HG03432 (cell line): ENCODE measurements at regions not wholly inside any gene's neighbourhood (a gene's known extent, or its start where the extent isn't known, plus 50 kb on each side); places are given as distances from the start of the nearest gene placed in this dataset.

Experiments
- ATAC-seq: cut with Tn5 transposase; IDR thresholded peaks from one replicate; pipeline ENCODE4 v1.9.1; 2021; ENCODE audit warnings: mild to moderate bottlenecking, moderate library complexity; ENCODE audit not compliant: unreplicated experiment

DNA sequence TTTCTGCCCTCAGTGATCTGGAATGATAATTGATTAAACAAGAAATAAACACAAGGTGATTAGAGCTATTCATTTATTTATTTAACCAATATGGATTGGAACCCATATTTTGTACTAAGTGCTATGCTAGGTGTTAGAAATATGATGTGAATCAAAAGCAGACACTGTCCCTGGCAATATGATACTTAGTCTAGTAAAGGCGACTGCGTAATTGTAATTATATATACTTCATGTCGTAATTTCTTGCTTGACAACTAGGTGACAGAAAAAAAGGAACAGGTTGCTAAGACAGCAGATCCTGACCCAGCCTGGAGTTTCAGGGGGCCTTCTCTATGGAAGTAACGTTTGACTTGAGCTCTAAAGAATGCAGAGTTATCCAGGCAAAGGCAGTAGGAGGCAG lies 236.5 kb upstream of the F9 start:
- ATAC-seq: no peak

DNA sequence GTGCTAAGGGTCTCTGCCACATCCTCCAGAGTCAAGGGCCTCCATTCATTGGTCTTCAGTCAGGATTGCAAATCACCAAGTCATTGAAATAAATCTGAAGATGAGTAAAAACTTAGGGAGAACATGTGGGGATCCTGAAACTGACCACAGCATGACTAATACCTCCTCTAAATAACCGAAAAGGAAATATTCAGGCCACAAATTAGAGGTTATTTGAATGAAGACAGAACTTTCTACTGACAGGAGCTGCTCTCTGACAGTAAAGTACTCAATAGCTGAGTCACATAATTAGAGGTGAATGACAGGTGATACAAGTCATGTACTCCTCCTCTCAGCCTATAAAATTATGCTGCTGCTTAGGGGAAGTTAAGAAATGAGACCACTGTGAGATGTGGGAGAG lies 240.2 kb upstream of the F9 start:
- peak; percentile 84 for ATAC-seq

DNA sequence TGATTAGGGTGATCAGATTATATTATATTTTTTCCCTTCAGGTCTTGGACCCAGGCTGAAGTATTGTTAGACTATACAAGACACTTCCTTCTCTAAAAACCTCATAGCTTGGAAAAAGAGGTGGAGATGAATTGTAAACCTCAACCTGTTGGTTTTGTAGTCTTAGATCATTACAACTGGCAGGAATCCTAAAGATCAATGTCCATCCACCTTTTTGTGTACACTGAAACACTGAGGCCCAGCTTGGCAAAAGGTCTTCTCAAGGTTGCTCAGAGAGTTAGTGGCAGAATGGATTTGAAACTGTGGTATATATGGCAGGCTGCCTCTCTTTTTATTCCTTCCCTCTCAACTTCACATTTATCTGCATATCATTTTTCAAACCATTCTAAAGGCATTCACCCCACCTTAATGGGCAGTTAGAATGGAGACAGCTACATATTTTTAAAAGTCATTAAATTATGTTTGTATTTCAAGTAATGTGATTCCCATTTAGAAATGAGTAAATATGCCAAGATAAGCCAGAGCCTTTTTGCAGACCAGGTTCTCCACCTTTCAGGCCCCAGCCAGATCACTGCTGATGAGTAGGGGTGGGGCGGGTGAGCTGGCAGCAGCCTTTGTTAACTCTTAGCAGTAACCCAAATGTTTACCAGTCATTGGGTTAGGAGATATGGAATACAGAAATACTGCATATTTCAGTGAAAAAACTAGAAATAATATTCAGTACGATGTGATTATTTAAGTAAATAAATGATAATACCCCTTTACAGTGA lies 243.2 kb upstream of the F9 start:
- no peak for ATAC-seq

DNA sequence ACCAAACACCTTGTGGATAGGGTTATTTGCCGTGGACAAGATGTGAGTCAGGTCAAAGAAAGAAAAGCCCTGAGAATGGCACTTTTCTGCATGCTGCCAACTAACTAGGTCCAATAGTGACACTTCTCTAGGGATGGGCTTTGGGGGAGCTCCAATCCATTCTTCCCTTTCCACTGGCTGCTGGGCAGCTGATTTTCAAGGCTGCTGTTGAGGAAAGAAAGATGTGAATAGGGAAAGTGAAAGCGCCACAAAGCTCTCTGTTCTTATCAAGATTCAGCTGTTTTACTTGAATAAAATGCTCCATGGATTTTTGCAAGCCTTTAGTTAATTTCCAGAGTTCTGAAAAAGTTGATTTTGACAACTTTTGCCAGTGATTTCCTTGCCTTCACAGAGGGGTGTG lies 244.2 kb upstream of the F9 start:
- ATAC-seq: no peak

DNA sequence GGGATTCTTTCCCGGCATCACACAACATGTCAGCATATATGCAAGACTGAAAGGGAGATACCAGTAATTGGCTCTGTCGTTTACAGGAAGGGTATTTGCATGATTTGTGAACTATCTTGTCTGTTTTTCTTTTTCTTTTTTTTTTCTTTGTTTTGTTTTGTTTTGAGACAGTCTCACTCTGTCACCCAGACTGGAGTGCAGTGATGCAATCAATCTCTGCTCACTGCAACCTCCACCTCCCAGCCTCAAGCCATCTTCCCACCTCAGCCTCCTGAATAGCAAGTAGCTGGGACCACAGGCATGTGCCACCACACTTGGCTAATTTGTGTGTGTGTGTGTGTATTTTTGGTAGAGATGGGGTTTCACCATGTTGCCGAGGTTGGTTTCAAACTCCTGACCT lies 262.7 kb upstream of the F9 start:
- ATAC-seq: no peak

DNA sequence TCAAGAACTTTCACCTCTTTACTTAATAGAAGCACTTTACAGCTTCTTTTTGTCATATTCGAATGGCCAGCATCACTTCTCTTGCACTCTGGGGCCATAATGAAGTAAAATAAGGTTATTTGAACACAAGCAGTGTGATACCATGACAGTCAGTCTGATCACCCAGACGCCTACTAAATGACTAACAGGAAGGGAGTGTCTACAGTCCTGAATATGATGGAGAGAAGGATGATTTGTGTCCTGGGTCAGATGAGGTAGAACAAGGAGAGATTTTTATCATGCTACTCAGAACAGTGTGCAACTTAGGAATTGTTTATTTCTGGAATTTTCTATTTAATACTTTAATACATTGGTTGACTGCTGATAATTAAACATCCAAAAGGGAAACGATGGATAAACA lies 284.2 kb upstream of the F9 start:
- no peak for ATAC-seq

DNA sequence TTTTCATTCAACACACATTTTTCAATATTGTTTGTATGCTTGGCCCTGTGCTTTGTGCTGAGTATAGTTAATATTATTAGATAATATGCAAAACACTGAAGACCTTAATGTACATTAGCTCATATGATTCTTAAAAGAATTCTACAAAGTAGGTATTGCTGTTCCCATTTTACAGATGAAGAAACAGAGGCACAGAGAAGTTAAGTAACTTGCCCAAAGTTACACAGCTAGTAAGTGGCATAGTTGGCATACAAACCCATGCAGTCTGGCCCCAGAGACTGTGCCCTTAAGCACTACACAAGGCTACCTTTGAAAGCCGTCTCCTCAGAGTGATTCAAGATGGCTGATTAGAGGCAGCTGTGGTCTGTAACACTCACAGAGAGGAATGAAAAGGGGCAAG lies 293.4 kb upstream of the F9 start:
- ATAC-seq: no peak

DNA sequence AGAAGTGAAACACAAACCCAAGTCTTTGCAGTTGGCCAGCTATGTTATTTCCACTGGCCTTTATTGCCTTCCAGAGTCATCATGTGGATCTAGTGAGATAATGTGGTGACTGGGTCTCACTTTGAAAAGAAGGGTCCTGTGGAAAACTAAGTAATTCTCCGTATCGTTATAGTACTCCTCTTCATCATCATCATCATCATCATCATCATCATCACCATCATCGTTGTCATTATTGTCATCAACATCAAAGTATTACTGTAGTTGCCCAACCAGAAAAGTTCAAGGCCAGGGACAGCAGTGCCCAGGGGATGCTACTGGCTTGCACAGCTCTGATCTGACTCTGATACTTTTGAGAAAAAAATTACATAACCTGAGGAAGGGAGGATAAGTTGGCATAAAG lies 295.6 kb upstream of the F9 start:
- no peak for ATAC-seq

DNA sequence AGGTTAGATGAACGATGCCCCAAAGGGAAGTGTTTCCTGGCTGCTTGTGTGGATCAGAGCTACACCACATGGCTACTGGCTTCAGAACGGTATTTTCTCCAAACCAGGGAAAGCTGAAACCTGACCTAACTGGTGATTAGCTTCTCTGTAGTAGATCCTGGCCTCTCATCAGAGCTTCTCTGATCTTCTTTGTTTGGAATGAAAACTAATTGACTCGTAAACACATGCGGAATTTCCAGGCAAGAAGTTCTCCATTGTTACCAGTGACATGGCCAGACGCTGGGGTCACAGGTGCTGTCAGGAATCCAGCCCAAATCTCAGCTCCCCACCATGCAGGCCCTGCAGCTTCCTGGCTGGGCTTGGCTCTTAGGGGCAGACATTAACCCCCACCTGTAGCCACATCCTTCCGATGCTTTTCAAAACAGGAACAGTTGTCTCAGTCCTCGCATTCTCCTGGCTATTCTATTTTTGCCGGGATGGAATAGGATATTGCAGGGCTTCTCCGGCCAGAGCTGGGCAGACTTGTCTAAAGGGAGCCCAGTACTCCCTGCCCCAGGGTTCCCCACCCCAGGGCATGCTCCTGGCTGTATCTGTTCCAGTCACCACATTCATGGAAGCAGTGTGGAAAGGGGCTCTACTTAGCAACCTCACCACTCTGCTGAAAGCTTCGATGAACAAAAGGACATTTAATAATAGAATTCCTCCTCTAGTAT lies 305.4 kb upstream of the F9 start:
- ATAC-seq: no peak

DNA sequence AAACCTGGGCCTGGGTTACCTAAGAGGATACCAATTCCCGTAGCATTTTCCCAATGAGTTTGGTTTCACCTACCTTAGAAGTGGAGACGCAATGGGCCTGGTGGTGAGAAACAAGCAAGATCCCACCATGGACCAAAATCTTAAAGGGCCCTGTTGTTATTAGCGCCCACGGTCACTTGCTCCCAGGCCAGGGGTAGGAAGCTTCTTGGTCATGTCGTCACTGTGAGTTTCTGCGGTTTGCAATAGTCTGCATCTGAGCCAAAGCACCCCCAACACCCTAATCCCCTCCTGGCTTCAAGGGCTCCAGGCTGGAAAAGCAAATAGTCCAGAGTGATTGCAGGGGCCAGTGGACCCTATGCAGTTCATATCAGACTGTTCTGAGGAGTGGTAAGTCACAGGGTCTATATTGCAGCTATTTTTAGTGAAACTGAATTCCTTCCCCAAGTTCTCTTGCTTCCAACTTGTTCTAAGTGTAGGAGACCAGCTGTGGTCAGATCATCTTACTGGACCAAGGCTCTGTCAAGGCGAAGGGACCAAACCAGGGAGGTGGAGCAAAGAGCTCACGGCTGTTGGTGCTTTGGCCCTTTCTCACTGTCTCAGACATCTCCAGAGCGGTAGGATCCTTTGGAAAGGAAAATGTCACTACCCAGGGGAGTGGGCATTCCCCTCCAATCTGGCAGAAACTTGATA lies 307.9 kb upstream of the F9 start:
- no peak for ATAC-seq

DNA sequence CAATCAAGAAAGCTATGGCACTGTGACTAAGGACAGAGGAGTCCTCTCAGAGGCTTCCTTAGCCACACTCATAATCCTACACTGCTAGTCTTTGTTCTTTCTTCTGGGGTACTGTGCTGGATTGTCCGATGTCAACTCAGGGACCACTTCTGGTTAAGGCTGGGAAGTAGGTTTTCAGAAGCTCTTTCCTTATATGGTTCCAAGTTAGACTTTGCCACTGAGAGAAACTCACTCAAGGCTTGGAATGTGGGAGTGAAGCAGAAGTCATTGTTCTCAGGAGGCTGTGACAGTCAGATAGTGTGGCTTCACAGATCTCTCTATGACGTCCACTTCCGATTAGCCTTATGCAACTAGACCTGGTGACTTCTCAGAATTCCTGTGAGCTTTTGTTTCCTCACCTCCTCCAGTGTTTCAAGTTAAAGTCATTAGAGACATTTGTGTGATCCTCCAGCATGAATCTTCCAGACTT lies 317.3 kb upstream of the F9 start:
- no peak for ATAC-seq

DNA sequence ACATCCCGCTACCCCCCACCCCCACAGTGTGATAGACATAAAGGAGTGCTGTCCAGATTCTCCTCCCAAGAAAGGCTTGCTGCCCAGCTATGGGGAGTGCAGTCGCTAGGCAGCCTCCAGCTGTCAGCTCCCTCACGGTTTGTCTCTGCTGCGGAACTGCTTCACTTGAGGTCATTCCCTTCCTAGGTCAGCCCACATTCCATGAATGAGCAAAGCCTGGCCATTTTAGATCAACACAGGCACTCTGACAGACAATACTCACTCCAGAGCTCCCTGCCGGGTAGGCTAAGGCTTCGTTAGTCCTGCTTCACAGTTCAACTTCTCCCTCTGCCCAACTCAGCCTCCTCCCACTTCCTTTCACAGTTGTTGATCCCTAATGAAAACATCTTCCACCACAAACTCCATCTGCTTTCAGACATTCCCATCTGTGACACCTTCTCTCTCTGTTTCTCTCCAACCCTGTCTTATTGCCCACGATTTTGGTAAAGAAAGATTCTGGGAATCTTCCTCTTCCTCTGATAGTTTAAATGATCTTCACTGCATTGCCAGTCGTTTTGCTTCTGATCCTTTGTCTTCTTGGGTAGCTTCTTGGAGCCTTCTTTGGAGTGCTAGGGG lies 318.9 kb upstream of the F9 start:
- no peak for ATAC-seq

DNA sequence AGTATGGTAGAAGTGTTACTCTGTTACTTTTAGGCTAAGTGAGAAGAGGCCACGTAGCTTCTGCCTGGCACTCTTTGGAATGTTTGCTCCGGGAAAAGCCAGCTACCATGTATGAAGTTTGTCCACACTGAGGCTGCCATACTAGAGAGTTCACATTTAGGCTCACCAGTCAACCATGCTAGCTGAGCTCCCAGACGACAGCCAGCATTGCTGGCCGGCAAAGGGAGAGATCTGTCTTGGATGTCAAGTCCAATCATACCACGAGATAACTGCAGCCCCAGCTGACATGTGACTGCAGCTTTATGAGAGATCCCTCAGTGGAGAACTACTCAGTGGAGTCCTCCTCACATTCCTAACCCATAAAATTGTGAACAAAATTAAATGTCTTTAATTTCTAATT lies 321.2 kb upstream of the F9 start:
- no peak for ATAC-seq

DNA sequence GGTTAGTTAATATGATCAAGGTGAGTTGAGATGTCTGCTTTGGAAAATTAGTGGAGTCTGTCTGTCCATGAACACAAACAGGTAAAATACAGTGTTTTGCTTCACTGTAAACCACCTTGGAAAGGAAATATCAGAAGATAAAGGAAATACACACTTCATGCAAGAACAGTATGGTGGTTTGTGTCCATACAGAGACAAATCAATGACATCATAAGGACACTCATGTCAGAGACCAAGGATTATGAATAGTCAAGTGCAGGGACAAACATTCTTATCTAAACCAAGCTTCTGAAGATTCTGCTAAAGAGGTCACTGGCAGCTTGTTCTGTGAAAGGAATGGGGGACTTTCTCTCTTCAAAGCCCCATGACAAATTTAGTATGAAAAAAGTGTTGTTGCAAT lies 322.9 kb upstream of the F9 start:
- no peak for ATAC-seq

DNA sequence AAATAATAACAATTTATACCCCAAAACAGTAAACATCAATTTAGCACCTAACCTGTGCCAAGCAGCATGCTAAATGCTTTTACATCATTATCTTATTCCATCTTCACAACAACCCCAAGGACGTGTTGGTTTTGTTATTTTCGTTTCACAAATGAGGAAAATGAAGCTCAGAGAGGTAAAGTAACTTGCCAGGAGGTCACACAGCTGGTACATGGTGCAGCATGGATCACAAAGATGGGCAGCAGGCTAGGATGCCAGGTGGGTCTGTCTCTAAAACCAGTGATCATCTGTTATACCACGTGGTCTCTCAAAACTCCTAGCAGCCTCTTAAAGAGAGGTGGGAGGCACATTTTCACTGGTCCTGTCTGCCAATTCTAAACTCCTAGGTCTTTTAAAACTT lies 323.6 kb upstream of the F9 start:
- ATAC-seq: no peak

DNA sequence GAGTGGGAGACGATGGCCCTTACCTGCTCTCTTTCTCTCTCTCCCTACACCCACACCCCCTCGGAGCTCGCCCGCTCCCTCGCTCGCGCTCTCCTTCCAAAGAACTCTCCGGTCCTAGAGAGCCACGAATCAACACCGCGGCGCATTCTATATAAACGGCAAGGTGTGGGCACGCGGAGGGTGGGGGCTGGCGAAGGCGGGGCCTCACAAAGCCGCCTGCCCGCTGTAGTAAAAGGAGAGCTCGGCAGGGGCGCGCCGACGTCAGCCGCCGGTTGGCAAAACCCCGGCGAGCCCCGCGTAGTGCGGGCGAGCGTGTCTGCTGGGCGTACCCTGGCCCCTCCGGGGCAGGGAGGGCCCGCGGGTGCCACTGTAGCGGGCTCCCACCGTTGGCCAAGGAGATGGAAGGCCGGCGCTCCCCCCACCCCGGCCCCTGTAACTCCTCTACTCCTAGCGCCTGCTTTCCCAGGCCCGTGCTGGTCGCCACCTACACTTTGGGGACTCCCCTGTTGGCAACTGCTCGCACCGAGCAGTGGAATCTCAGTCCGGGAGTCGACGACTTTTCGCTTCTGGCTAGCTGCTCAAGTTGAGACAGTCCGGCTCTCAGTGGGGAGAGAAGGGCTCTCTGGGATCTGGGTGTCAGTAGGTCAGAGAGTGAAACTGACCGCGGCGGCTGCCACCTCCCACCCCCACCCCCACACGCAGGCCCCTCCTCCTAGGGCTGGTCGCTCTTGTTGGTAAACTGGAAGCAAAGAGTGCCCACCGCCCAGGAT lies 325.5 kb upstream of the F9 start:
- ATAC-seq: peak; percentile 36

DNA sequence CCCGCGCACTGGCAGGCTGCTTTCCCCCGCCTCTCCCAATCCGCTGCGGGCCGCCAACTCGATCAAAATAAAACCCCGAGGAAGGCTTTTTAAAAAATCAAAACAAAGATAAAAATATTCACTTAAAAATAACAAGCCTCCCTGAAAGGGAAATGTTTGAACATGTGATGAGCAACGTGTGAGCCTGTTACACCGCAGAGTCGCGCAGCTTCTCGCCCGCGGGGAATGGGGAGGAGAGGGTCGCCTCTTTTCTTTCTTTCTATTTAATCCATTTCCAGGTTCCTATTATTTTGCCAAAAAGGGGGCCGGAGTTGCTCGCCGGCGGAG lies 326.0 kb upstream of the F9 start:
- ATAC-seq: peak; percentile 16

DNA sequence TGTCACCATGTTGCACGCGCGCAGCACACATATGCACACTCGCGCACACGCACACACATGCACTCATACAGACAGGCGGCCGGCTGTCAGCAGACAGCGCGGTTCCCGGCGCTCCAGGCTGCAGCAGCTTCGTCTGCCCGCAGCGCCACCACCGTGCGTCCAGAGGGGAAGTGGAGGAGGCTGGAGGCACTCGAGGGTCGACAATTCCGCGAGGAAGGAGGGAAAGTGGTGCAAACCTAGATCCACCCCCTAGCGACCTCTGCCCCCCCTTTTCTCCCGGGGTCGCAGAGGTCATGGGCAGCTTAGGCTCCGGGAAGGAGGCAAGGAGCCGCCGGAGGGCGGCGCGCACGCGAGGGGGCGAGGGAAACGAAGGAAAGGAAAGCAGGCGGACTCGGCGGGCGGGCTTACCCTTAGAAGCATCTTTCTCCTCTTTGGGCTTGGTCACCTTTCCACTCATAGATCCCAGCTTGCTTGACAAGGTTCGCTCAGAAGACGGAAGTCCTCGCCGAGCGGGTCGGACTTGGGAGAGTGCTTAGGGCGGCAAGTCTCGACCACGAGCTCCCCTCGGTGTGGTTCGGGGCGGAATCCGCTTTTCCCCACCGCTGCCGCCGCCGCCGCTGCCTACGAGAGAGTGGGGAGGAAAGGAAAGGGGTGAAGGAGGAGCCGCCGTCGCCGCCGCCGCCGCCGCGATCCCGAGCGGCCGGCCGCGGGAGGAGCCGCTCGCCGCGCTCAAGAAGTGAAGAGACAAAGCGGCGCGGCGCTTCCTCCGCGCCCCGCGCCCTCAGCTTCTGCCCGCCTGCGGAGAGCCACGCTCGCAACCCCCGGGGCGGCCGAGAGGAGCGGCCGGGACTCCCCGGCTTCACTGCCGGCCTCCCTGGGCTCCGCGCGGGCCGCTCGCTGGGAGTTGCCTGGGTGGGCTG lies 326.6 kb upstream of the F9 start:
- ATAC-seq: peak; percentile 41

DNA sequence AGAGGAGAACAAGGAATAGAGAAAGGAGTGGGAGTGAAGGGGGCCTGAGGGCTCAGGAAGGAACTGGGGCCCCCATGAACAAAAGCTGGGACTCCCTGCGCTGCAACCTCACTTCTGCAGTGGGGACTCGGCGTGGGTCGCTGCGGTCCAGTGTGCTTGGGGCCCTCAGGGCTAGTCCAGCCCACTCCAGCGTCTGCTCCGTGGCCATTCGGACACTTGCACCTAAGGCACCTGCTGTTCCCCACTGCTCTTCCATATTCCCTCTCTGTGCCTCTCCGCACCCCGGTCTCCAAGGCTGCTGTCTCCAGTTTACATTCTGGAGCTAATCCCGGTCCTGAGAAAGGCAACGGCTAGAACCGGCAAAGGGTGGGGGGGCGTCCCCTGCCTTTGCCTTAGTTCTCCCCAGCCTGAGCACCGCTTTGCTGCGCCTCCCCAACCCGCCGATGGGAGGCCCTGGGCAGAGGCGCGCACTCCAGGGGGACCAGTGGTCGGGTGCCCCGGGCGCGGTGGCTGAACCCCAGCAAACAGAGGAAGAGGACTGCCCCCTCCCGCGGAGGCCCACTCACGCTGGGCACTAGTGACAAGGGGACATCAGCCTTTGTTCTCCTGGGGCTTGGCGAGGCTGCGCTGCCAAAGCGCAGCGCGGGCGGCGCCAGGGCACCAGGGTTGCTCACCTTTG lies 327.7 kb upstream of the F9 start:
- no peak for ATAC-seq
